UCSD-AML1 (cell line): ENCODE measurements at regions not wholly inside any gene's neighbourhood (a gene's known extent, or its start where the extent isn't known, plus 50 kb on each side); places are given as distances from the start of the nearest gene placed in this dataset.
A peak's percentile ranks its signal among the peaks of the same experiment; 100 is the strongest.

Experiments
- DNase-seq: peaks from one replicate; lab custom pipeline; 2025; ENCODE audit not compliant: unreplicated experiment; lab: John Stamatoyannopoulos, UW

GRCh38 chr9:99361817-99362216 lies 139.7 kb downstream of the SEC61B start:
- no peak for DNase-seq

DNA sequence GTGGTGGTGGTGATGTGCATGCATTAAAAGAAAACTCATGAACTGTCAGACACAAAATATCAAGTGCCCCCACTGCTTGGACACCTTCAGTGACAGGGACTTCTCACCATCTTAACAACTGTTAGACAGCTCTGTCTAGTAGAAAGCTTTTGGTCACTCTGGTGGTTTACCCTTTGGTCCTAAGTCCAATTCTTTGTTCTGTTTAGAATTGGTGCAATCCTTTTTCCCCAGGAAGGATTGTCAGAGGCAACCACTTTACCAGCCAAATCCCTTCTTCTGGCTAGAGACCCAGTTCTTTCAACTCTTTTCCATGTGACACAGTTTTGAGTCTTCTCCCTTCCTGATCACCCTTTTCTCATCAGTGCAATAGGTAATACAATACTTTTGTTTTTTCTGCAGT lies 140.2 kb downstream of the SEC61B start:
- DNase-seq, result no peak

GRCh38 chr9:99363509-99363908 lies 141.4 kb downstream of the SEC61B start:
- DNase-seq, result no peak

DNA sequence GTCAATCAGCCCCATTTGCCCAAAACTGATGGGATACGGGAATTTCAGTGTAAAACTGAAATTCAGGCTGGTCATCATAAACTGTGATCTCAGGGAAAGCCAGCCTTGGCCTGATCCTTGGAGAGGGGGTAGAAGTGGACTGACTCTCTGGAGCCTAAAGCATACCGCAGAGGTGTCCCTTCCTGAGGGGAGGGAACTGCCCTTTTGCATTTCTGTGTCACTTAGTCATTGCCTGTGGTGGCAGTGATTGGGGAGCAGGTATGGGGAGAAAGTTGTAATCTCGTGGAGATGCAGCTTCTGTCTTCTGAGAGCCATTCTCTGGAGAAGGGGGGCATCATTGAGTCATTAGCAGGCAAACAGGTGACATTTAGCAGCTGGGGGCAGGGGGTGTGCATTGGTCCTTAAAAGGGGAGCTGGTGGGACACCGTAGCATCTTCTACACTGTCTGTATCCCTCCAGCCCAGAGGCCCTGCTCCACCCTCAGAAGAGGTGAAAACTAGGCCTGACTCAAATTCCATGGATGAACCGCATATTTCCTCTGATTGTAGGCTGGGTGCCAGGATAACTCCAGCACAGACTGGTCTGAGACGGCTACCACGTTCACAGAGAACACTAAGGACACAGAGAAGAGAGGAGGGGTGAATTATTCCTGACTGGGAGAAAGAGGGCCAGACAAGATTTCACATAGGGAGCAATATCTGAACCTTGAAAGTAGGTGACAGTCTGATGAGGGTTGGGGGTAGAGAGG lies 143.3 kb downstream of the SEC61B start:
- DNase-seq, result no peak

DNA sequence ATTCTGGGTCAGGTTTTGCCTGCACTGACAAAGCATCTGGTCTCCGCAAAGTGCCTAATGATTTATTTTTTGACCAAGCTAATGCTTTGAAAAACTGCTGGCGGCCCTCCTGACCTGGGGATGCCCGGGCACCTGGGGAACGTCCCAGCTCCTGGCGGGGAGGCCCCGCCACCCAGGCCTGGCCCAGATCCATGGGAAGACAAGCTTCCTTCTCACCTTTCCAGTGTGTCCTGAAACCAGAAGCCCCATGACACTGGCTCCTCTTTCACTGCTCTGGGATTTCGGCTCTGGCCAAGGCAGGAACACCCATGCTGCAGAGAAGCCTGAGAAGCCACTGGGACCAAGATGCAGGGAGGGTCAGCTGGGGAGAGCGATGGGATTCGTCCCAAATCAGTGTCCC lies 144.1 kb downstream of the SEC61B start:
- DNase-seq, result no peak

DNA sequence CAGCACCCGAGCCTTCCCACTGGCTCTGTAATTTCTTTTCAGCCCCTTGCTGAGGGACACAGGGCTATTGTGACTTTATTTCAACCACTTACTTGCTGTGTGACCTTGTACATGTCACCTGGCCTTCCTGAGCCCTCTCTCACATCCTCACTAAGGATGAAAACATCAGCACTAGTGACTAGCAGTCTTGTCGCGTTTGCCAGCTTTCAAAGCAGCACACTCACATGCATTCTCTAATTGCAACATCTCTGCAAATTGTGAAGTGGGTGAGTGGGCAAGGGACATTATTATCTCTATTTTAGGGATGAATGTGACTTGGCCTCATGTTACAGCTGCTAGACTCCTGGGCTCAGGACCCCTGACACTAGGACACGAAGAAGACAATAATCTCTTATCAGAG lies 144.5 kb downstream of the SEC61B start:
- no peak for DNase-seq

- peak; percentile 31 for DNase-seq
Measured at GRCh38 chr9:99368341-99369326, 146.6 kb downstream of the SEC61B start.

GRCh38 chr9:99369327-99369722 lies 147.2 kb downstream of the SEC61B start:
- no peak for DNase-seq

- DNase-seq, result no peak
Measured at GRCh38 chr9:99370376-99370775, 148.3 kb downstream of the SEC61B start.

DNA sequence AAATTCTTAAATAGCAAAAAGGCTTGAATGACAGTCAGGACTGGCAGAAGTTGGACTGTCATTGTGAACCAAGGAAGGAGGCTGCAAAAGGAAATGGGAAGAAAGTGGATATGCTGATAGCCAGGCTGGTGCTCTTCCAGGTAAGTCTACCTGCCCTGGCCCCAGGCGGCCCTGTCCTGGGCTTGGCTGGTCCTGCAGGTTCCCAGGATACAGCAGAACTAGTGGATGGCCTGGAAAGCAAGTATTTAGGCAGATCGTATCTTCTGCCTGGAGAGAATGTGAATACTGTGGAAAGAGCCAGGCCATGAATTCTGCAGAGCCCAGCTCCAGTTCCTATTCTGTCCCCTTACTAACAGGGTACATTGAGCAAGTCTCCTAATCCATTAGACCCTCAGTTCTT lies 149.3 kb downstream of the SEC61B start:
- no peak for DNase-seq

GRCh38 chr9:99373912-99374311 lies 151.8 kb downstream of the SEC61B start:
- no peak for DNase-seq

GRCh38 chr9:99374793-99375192 lies 152.7 kb downstream of the SEC61B start:
- DNase-seq, result no peak

GRCh38 chr9:99375481-99375880 lies 153.4 kb downstream of the SEC61B start:
- DNase-seq, result no peak

DNA sequence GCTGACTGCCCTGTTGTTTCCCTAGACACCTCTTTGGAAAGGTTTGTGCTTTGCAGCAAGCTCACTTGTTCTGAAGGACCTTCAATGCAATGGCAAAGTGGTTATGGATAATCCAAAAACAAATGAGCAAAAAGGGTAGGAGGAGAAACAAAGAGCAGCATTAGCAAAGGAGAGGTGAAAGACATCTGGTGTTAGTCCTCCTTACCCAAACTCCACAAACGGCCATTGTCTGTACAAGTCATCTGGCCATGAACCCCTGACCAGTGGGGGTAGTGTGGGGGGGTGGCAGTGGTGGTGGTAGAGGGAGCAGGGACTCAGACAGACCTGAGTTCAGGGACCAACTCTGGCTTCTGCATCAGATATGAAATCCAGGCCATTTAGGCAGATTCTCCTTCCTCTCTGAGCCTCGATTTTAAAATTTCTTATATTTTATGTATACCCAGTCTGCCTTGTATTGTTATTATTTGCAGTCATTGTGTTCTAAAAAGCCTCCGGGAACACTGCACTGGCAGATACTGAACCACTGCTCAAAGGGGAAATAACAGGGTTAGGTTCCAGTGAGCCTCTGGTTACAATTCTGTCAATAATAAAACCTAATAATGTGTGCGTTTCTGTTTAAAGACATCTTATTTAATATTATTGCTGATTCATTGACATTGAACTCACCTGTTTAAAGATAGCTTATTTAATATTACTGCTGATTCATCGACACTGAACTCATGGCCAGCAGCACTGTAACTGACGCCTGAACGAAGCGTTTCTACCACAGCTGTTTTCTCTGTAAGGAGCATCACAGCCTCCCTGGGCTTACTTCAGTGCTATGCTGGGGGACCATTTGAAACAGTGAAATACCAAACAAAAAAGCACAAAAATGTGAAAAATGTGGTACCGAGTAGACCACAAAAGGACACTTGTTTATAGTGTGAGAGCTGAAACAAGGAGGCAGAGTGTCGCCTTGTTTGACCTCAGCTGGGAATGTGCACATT lies 156.0 kb downstream of the SEC61B start:
- DNase-seq, result no peak

DNA sequence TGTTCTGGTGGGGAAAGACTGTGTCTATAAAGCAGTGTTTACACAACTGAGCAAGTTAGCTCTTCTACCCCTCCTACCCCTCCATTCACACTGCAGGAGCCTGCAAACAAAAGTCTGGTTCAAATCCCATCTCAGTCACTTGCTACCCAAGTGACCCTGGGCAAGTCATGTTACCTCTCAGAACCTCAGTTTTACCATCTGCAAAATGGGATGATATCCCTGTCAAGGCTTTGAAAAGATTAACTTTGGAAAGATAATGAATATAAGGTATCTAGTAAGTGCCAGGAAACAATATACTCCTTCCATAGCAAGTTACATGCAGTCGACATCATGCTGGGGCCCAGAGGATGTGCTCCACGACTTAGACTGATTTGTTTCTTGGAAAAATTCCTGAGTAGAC lies 161.5 kb downstream of the SEC61B start:
- no peak for DNase-seq

DNA sequence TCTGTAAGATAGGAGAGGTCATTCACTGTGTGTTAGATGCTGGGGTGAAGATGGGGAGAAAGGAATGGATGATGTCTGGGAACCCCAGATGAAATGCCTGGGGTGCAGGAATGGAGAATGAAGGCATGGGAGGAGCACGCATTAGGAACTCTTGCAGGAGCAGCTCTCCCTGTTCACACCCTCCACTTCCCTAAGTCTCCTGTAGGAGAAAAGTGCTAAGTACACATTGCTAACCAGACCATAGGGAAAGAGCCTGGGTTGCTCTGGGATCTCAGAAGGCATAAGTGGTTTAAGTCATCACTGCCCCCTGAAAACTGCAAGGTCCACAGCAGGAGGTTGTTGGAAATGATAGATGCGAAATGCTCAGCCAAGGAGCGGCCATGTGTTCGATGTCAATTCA lies 163.1 kb downstream of the SEC61B start:
- DNase-seq, result no peak

GRCh38 chr9:99385814-99386279 lies 163.8 kb downstream of the SEC61B start:
- no peak for DNase-seq

GRCh38 chr9:99387431-99387830 lies 165.3 kb downstream of the SEC61B start:
- no peak for DNase-seq

DNA sequence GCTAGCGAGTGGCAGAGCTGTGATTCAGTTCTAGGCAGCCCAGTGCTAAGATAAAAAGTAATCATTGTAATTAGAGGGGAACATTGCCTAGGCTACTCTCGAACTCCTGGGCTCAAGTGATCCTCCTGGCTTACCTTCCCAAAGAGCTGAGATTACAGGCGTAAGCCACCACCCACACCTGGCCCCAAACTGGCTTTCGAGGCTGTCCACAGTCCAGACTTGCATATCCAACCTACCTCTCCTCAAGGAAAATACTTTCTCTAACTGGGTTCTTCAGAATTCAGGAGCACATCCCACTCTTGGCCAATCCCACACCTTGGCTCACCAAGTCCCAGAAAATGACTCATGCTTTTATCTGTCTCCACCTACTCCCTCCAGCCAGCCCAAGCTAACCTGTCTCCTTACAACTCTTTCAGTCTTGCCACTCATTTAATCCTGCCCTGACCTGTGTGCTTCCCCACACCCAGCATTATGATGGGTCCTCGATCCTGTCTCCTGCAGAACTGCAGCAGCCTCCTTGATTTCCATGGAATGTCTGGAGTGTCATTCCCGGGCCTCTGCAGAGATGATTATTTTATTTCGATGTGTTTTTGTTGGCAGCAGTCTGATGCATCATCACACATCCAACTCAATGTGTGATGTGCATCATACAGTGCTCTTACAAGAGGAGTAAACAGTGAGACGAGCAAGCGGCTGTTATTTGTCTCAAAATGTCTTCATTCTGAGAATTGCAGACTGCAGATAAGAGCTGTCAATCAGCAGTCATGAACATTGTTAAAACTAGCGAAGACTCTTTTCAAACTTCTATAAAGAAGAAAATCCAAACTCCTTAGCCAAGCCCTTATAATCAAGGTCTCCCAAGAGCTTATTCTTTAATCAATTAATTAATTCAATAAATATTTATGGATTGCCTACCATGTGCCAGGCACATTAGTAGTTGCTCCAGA lies 167.3 kb downstream of the SEC61B start:
- DNase-seq, result no peak
